AG09319 (cell line): ENCODE measurements at regions not wholly inside any gene's neighbourhood (a gene's known extent, or its start where the extent isn't known, plus 50 kb on each side); places are given as distances from the start of the nearest gene placed in this dataset.
"Not testable (repeated sequence)": the region's sequence is repeated elsewhere in the genome, so short reads cannot be mapped to it uniquely, and the experiment has no call there.

ENCODE experiments used
- DNase-seq: peaks from one replicate; pipeline ENCODE4 v3.0.0-alpha.2; 2010; ENCODE audit warnings: low read depth; ENCODE audit errors: extremely low read depth
- CTCF ChIP-seq: IDR thresholded peaks from 2 replicates; pipeline ENCODE4 v1.5.1; 2011; ENCODE audit warnings: low read depth, mild to moderate bottlenecking, inconsistent platforms, low read length, moderate library complexity

GRCh38 chr11:25794804-25795203 is 537.1 kb upstream of the ANO3 start:
- DNase-seq = no peak
- TF ChIP-seq CTCF = no peak

- TF ChIP-seq CTCF = no peak
- DNase-seq = no peak
Observed at GRCh38 chr11:25816411-25816810, 515.5 kb upstream of the ANO3 start.

GRCh38 chr11:25824688-25825087 is 507.2 kb upstream of the ANO3 start:
- TF ChIP-seq CTCF = no peak

GRCh38 chr11:25831485-25831884 is 500.4 kb upstream of the ANO3 start:
- not testable (repeated sequence) for DNase-seq

More at GRCh38 chr11:25824688-25825087, 507.2 kb upstream of the ANO3 start:
- no peak for DNase-seq

GRCh38 chr11:25838918-25839625 is 492.9 kb upstream of the ANO3 start:
- no peak for DNase-seq
- no peak for TF ChIP-seq CTCF

GRCh38 chr11:25844811-25845210 is 487.1 kb upstream of the ANO3 start:
- no peak for TF ChIP-seq CTCF
- no peak for DNase-seq

GRCh38 chr11:25855916-25856315 is 476.0 kb upstream of the ANO3 start:
- DNase-seq = no peak
- TF ChIP-seq CTCF = no peak

- no peak for DNase-seq
- no peak for TF ChIP-seq CTCF
Observed at GRCh38 chr11:25859776-25860175, 472.2 kb upstream of the ANO3 start.
